ENCODE measurements at regions not wholly inside any gene's neighbourhood (a gene's known extent, or its start where the extent isn't known, plus 50 kb on each side); places are given as distances from the start of the nearest gene placed in this dataset.

DNA sequence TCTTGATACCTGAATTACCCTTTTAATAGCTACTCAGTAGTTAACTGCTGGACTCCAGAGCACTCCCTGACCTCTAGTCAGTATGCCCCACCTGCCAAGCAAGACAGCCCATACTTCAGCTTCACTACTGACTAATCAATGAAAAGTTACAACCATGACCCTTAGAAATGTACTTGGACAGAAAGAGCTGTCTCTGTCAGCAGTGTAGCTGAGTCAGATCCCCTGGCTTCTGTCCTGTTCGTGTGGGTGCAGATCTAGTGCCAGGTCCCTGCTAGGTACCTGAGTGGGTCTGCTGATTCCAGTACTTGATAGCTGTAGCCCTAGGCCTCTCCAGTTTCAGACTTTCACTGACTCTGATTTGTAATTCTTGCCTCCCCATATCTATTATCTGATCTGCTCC lies 265.8 kb upstream of the POU2AF2 start:
- no peak overlapping the region for H2AFZ ChIP-seq (ENCODE audit: low read length)
- no peak overlapping the region for H3K56ac ChIP-seq (ENCODE audit: insufficient read length, low read depth, low read length)
- no peaks in the 10 kb centered on the region for H3K4me1 ChIP-seq (ENCODE audit: insufficient read depth, low read length)
- H4K8ac ChIP-seq (replicated peaks; ENCODE audit: insufficient read length, low read depth, low read length), result no peak overlapping the region
- no peak overlapping the region for H3K4me3 Mint-ChIP-seq
- no peaks in the 10 kb centered on the region for H3K23me2 ChIP-seq (ENCODE audit: insufficient read length, low read depth, low read length, poor library complexity, severe bottlenecking)
- no peak overlapping the region for H3T11ph ChIP-seq (ENCODE audit: low read length)
- no peaks in the 10 kb centered on the region for H3K4me1 Mint-ChIP-seq
- no peak overlapping the region for H2BK15ac ChIP-seq (ENCODE audit: low read depth, low read length)
- WGBS (ENCODE audit: extremely low coverage, insufficient read length, low lambda C conversion rate), result no CpG with 5 or more reads among the region's 1 CpG
- H2BK20ac ChIP-seq (ENCODE audit: low read depth, low read length, poor library complexity, severe bottlenecking), result no peak overlapping the region
- no peak overlapping the region for H4K91ac ChIP-seq (ENCODE audit: insufficient read length, low read depth, low read length)
- no peak overlapping the region for H3K9ac ChIP-seq (ENCODE audit: extremely low read depth, insufficient read length, low read length)
- H3K79me2 ChIP-seq (ENCODE audit: insufficient read depth, low read length), result no peaks in the 10 kb centered on the region
- no peaks in the 10 kb centered on the region for H3K79me1 ChIP-seq (ENCODE audit: insufficient read depth, low read depth, low read length, poor library complexity, severe bottlenecking)
- no peaks in the 10 kb centered on the region for H3K9me3 ChIP-seq (ENCODE audit: control insufficient read depth, low read depth, low read length)
- TF ChIP-seq, protein P1, sequence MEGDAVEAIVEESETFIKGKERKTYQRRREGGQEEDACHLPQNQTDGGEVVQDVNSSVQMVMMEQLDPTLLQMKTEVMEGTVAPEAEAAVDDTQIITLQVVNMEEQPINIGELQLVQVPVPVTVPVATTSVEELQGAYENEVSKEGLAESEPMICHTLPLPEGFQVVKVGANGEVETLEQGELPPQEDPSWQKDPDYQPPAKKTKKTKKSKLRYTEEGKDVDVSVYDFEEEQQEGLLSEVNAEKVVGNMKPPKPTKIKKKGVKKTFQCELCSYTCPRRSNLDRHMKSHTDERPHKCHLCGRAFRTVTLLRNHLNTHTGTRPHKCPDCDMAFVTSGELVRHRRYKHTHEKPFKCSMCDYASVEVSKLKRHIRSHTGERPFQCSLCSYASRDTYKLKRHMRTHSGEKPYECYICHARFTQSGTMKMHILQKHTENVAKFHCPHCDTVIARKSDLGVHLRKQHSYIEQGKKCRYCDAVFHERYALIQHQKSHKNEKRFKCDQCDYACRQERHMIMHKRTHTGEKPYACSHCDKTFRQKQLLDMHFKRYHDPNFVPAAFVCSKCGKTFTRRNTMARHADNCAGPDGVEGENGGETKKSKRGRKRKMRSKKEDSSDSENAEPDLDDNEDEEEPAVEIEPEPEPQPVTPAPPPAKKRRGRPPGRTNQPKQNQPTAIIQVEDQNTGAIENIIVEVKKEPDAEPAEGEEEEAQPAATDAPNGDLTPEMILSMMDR (conservative IDR thresholded peaks at IDR 0.05), result no peak
- no peak overlapping the region for H2BK12ac ChIP-seq (ENCODE audit: insufficient read length, low read depth, low read length)
- no peak overlapping the region for H3K18ac ChIP-seq (ENCODE audit: insufficient read length, low read depth, low read length)
- H4K20me1 ChIP-seq (ENCODE audit: control insufficient read depth, insufficient read depth, insufficient read length), result no peaks in the 10 kb centered on the region
- no peaks in the 10 kb centered on the region for H3K36me3 Mint-ChIP-seq (ENCODE audit: insufficient read depth in 1 of 3, low read depth in 3 of 3)
- no peak overlapping the region for H2BK5ac ChIP-seq (ENCODE audit: insufficient read length, low read length)
- H4K5ac ChIP-seq (ENCODE audit: insufficient read length, low read depth, low read length), result no peak overlapping the region
- H3K4me2 ChIP-seq (ENCODE audit: insufficient read depth, insufficient read length, low read length), result no peak overlapping the region
- H3K27ac ChIP-seq (ENCODE audit: insufficient read length, low read depth, low read length), result no peak overlapping the region
- H3K4ac ChIP-seq (ENCODE audit: low read depth, low read length), result no peak overlapping the region
- H2AK5ac ChIP-seq (ENCODE audit: insufficient read length, low read length), result no peak overlapping the region
- DNase-seq, result no peak
- H3K27ac Mint-ChIP-seq, result no peak overlapping the region
- H3K27me3 Mint-ChIP-seq (ENCODE audit: low read depth), result no peaks in the 10 kb centered on the region
- H3K14ac ChIP-seq (ENCODE audit: insufficient read depth, low read length), result no peak overlapping the region
- no peak overlapping the region for H3K23ac ChIP-seq (ENCODE audit: insufficient read length, low read depth, low read length)
- H3K27me3 ChIP-seq (ENCODE audit: insufficient read depth, low read length), result no peaks in the 10 kb centered on the region
- no peak overlapping the region for H2BK120ac ChIP-seq (ENCODE audit: low read depth, low read length, poor library complexity, severe bottlenecking)
- H3K9me3 Mint-ChIP-seq, result peaks cover 0 to 8% of the 10 kb centered on the region in 2 experiments; a peak in 1 of 5 replicates
